Activated T-helper 2 cell treated with anti-CD3 and anti-CD28 coated beads, Interferon-gamma antibody, Interleukin-2, Interleukin-4, amounts not matched to agents 10 μg/mL and 5 μg/mL and 100 μg/mL, durations not matched to agents 14 hours and 24 hours and 36 hours (primary cell): ENCODE measurements at regions not wholly inside any gene's neighbourhood (a gene's known extent, or its start where the extent isn't known, plus 50 kb on each side); places are given as distances from the start of the nearest gene placed in this dataset.

Experiments used
- DNase-seq: peaks from one replicate; pipeline ENCODE4 v3.0.0; 2021; ENCODE audit warnings: low spot score
- H3K27ac Mint-ChIP-seq: one replicate; pipeline ENCODE4 v1.8.0; 2021; ENCODE audit warnings: mixed read lengths
- H3K27me3 Mint-ChIP-seq: one replicate; pipeline ENCODE4 v1.8.0; 2021; ENCODE audit warnings: low read depth, mixed read lengths
- H3K36me3 Mint-ChIP-seq: one replicate; pipeline ENCODE4 v1.8.0; 2021; ENCODE audit warnings: low read depth, mixed read lengths
- H3K4me1 Mint-ChIP-seq: one replicate; pipeline ENCODE4 v1.8.0; 2021; ENCODE audit warnings: low read depth, mixed read lengths
- H3K4me3 Mint-ChIP-seq: one replicate; pipeline ENCODE4 v1.8.0; 2021; ENCODE audit warnings: low read depth, mild to moderate bottlenecking, moderate library complexity, mixed read lengths
- H3K9me3 Mint-ChIP-seq: one replicate; pipeline ENCODE4 v1.8.0; 2021; ENCODE audit warnings: mixed read lengths
- intact Hi-C: fragments of 100-400 bp; cut with micrococcal nuclease; formaldehyde crosslinking; loops from one replicate; pipeline ENCODE4 v1.15.1; 2023

GRCh38 chr11:69368119-69368880, 74.3 kb downstream of the MYEOV start:
- no peak for DNase-seq
- no peak overlapping the region for H3K4me3 Mint-ChIP-seq
- H3K4me1 Mint-ChIP-seq: peaks cover 2% of the 10 kb centered on the region

GRCh38 chr11:69369210-69369825, 75.4 kb downstream of the MYEOV start:
- H3K36me3 Mint-ChIP-seq: no peaks in the 10 kb centered on the region

More at GRCh38 chr11:69368119-69368880, 74.3 kb downstream of the MYEOV start:
- H3K27ac Mint-ChIP-seq: no peak overlapping the region
- H3K9me3 Mint-ChIP-seq: no peaks in the 10 kb centered on the region
- H3K36me3 Mint-ChIP-seq: no peaks in the 10 kb centered on the region
- H3K27me3 Mint-ChIP-seq: peaks cover 4% of the 10 kb centered on the region
- intact Hi-C loops: no loop called here

GRCh38 chr11:69369945-69370344, 76.0 kb downstream of the MYEOV start:
- H3K27ac Mint-ChIP-seq: no peak overlapping the region
- H3K4me3 Mint-ChIP-seq: no peak overlapping the region
- peaks cover 2% of the 10 kb centered on the region for H3K4me1 Mint-ChIP-seq
- H3K9me3 Mint-ChIP-seq: no peaks in the 10 kb centered on the region
- peaks cover 4% of the 10 kb centered on the region for H3K27me3 Mint-ChIP-seq
- H3K36me3 Mint-ChIP-seq: no peaks in the 10 kb centered on the region
- DNase-seq: peak; percentile 2
- intact Hi-C loops: no loop called here

More at GRCh38 chr11:69369210-69369825, 75.4 kb downstream of the MYEOV start:
- Mint-ChIP-seq H3K4me1 (peaks cover 2% of the 10 kb centered on the region), H3K4me3 (no peak overlapping the region), H3K27ac (no peak overlapping the region), H3K27me3 (peaks cover 4% of the 10 kb centered on the region), H3K9me3 (no peaks in the 10 kb centered on the region)
- DNase-seq: no peak
- intact Hi-C loops: no loop called here

- DNase-seq: no peak
- H3K36me3 Mint-ChIP-seq: no peaks in the 10 kb centered on the region
- no peaks in the 10 kb centered on the region for H3K9me3 Mint-ChIP-seq
- no peaks in the 10 kb centered on the region for H3K4me1 Mint-ChIP-seq
- no peak overlapping the region for H3K4me3 Mint-ChIP-seq
- H3K27me3 Mint-ChIP-seq: peaks cover 3% of the 10 kb centered on the region
- intact Hi-C loops: no loop called here
- no peak overlapping the region for H3K27ac Mint-ChIP-seq
Observed at GRCh38 chr11:69370984-69371709, 77.2 kb downstream of the MYEOV start.

- Mint-ChIP-seq H3K27me3 (peaks cover 3% of the 10 kb centered on the region), H3K27ac (no peak overlapping the region), H3K9me3 (no peaks in the 10 kb centered on the region), H3K36me3 (no peaks in the 10 kb centered on the region), H3K4me1 (no peaks in the 10 kb centered on the region), H3K4me3 (no peak overlapping the region)
- DNase-seq: no peak
- intact Hi-C loops: no loop called here
Observed at GRCh38 chr11:69371731-69372588, 78.0 kb downstream of the MYEOV start.

GRCh38 chr11:69372589-69373250, 78.8 kb downstream of the MYEOV start:
- no peak for DNase-seq
- H3K4me1 Mint-ChIP-seq: no peaks in the 10 kb centered on the region
- intact Hi-C loops: no loop called here
- H3K36me3 Mint-ChIP-seq: no peaks in the 10 kb centered on the region
- H3K9me3 Mint-ChIP-seq: no peaks in the 10 kb centered on the region
- no peak overlapping the region for H3K27ac Mint-ChIP-seq
- H3K4me3 Mint-ChIP-seq: no peak overlapping the region
- peaks cover 3% of the 10 kb centered on the region for H3K27me3 Mint-ChIP-seq

- Mint-ChIP-seq H3K4me3 (no peak overlapping the region), H3K27me3 (peaks cover 3% of the 10 kb centered on the region), H3K36me3 (no peaks in the 10 kb centered on the region), H3K4me1 (no peaks in the 10 kb centered on the region), H3K27ac (no peak overlapping the region), H3K9me3 (no peaks in the 10 kb centered on the region)
- intact Hi-C loops: no loop called here
- DNase-seq: no peak
Observed at GRCh38 chr11:69373251-69373635, 79.3 kb downstream of the MYEOV start.

GRCh38 chr11:69374110-69374945, 80.4 kb downstream of the MYEOV start:
- H3K4me3 Mint-ChIP-seq: no peak overlapping the region
- no peaks in the 10 kb centered on the region for H3K27me3 Mint-ChIP-seq
- H3K4me1 Mint-ChIP-seq: no peaks in the 10 kb centered on the region
- intact Hi-C loops: no loop called here
- H3K36me3 Mint-ChIP-seq: no peaks in the 10 kb centered on the region
- DNase-seq: no peak
- no peaks in the 10 kb centered on the region for H3K9me3 Mint-ChIP-seq
- H3K27ac Mint-ChIP-seq: no peak overlapping the region

- Mint-ChIP-seq H3K9me3 (no peaks in the 10 kb centered on the region), H3K27me3 (no peaks in the 10 kb centered on the region), H3K36me3 (no peaks in the 10 kb centered on the region), H3K27ac (no peak overlapping the region), H3K4me1 (no peaks in the 10 kb centered on the region), H3K4me3 (no peak overlapping the region)
- no peak for DNase-seq
- intact Hi-C loops: no loop called here
Observed at GRCh38 chr11:69374946-69375310, 81.0 kb downstream of the MYEOV start.

GRCh38 chr11:69375316-69376154, 81.6 kb downstream of the MYEOV start:
- intact Hi-C loops: no loop called here
- Mint-ChIP-seq H3K27ac (no peak overlapping the region), H3K4me3 (no peak overlapping the region), H3K36me3 (no peaks in the 10 kb centered on the region), H3K4me1 (no peaks in the 10 kb centered on the region), H3K9me3 (no peaks in the 10 kb centered on the region), H3K27me3 (no peaks in the 10 kb centered on the region)
- no peak for DNase-seq
